Mucosa of descending colon (tissue), 3 donors: ENCODE measurements at regions not wholly inside any gene's neighbourhood (a gene's known extent, or its start where the extent isn't known, plus 50 kb on each side); places are given as distances from the start of the nearest gene placed in this dataset.

Experiments used
- ATAC-seq: fragments of 200-7000 bp; cut with Tn5 transposase; one replicate; pipeline ENCODE4 v1.9.1; 2020; ENCODE audit warnings: mild to moderate bottlenecking, moderate library complexity
- DNase-seq, 3 donors: peaks; one replicate each; pipeline ENCODE4 v3.0.0-alpha.2; 2020
- H3K36me3 ChIP-seq: fragments of 200-600 bp; one replicate; pipeline ENCODE4 v1.8.0; 2021; ENCODE audit warnings: low read depth, mild to moderate bottlenecking
- H3K4me1 ChIP-seq: fragments of 200-600 bp; one replicate; pipeline ENCODE4 v1.8.0; 2021; ENCODE audit warnings: low read depth, mild to moderate bottlenecking
- H3K4me3 ChIP-seq: fragments of 200-600 bp; one replicate; pipeline ENCODE4 v1.8.0; 2021; ENCODE audit warnings: mild to moderate bottlenecking
- H3K9me3 ChIP-seq: fragments of 200-600 bp; one replicate; pipeline ENCODE4 v1.8.0; 2021; ENCODE audit warnings: mild to moderate bottlenecking
- intact Hi-C, 2 donors: fragments of 100-400 bp; cut with DNase I in 1 of 2; cut with micrococcal nuclease in 1 of 2; formaldehyde crosslinking; loops; one replicate each; pipeline versions ENCODE4 v1.11.0 to v1.11.1; 2022; cut with DNase I, micrococcal nuclease
- TF ChIP-seq, protein P1 (sequence below): fragments of 200-600 bp; IDR thresholded peaks from one replicate; pipeline ENCODE4 v1.8.0; 2022; ENCODE audit warnings: antibody characterized with exemption, mild to moderate bottlenecking
- donor health status: DM: no; HTN: no; CAD: no; lungs with moderate emphysema.
- donor health status: DM: no; HTN: no; CAD: no.
- donor health status: DM: no; HTN: yes; CAD: no.

DNA sequence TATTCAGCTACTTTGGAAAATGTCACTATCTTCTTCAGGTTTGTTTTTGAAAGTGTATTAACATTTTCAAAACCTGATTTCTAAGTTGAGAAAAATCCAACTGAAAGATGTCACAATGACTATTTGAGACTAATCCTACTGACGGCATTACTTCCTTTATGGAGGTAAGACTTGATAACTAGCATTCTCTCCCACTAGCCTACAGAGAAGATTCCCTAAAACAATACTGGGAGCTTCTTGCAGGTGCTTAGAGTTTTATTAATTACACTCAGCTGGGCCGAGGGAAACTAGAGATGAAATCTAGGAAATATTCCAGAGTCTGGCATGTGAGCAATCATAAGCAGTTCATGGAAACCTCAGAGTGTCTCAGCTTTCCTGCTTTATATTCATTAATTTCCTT lies 114.0 kb downstream of the LCA5 start:
- intact Hi-C loops, result no loop called here
- ATAC-seq, result no peak
- no peaks in the 10 kb centered on the region for H3K9me3 ChIP-seq
- H3K4me3 ChIP-seq, result no peak overlapping the region
- H3K4me1 ChIP-seq, result peaks cover 5% of the 10 kb centered on the region
- H3K36me3 ChIP-seq, result no peaks in the 10 kb centered on the region
- TF ChIP-seq, protein P1, sequence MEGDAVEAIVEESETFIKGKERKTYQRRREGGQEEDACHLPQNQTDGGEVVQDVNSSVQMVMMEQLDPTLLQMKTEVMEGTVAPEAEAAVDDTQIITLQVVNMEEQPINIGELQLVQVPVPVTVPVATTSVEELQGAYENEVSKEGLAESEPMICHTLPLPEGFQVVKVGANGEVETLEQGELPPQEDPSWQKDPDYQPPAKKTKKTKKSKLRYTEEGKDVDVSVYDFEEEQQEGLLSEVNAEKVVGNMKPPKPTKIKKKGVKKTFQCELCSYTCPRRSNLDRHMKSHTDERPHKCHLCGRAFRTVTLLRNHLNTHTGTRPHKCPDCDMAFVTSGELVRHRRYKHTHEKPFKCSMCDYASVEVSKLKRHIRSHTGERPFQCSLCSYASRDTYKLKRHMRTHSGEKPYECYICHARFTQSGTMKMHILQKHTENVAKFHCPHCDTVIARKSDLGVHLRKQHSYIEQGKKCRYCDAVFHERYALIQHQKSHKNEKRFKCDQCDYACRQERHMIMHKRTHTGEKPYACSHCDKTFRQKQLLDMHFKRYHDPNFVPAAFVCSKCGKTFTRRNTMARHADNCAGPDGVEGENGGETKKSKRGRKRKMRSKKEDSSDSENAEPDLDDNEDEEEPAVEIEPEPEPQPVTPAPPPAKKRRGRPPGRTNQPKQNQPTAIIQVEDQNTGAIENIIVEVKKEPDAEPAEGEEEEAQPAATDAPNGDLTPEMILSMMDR, result no peak
- no peak for DNase-seq

- no peak for DNase-seq
- TF ChIP-seq, protein P1, result no peak
- Histone ChIP-seq H3K4me1 (peaks cover 5% of the 10 kb centered on the region), H3K9me3 (no peaks in the 10 kb centered on the region), H3K4me3 (no peak overlapping the region), H3K36me3 (no peaks in the 10 kb centered on the region)
- intact Hi-C loops, result no loop called here
- ATAC-seq, result no peak
Observed at GRCh38 chr6:79422666-79423065, 114.6 kb downstream of the LCA5 start.

GRCh38 chr6:79421707-79422484 lies 115.3 kb downstream of the LCA5 start:
- Histone ChIP-seq H3K9me3 (no peaks in the 10 kb centered on the region), H3K36me3 (no peaks in the 10 kb centered on the region), H3K4me1 (peaks cover 5% of the 10 kb centered on the region), H3K4me3 (no peak overlapping the region)
- intact Hi-C loops, result no loop called here
- ATAC-seq, result peak; percentile 63
- DNase-seq, result peak in 1 of 3 donors; percentile 58
- TF ChIP-seq, protein P1, result no peak

GRCh38 chr6:79421001-79421411 lies 116.2 kb downstream of the LCA5 start:
- Histone ChIP-seq H3K4me1 (peaks cover 5% of the 10 kb centered on the region), H3K36me3 (no peaks in the 10 kb centered on the region), H3K4me3 (no peak overlapping the region), H3K9me3 (no peaks in the 10 kb centered on the region)
- ATAC-seq (no peak), DNase-seq (no peak)
- intact Hi-C loops, result no loop called here
- TF ChIP-seq, protein P1, result no peak

- TF ChIP-seq, protein P1, result no peak
- ATAC-seq, result no peak
- H3K4me3 ChIP-seq, result no peak overlapping the region
- intact Hi-C loops, result no loop called here
- DNase-seq, result no peak
- no peaks in the 10 kb centered on the region for H3K36me3 ChIP-seq
- no peaks in the 10 kb centered on the region for H3K9me3 ChIP-seq
- peaks cover 5% of the 10 kb centered on the region for H3K4me1 ChIP-seq
Observed at GRCh38 chr6:79420054-79420453, 117.2 kb downstream of the LCA5 start.
